GM10266 (cell line): ENCODE measurements at regions not wholly inside any gene's neighbourhood (a gene's known extent, or its start where the extent isn't known, plus 50 kb on each side); places are given as distances from the start of the nearest gene placed in this dataset.

Source experiments
- DNase-seq: peaks from one replicate; pipeline ENCODE4 v3.0.0; 2012; ENCODE audit errors: extremely low spot score
- TF ChIP-seq, protein P1 (sequence below): IDR thresholded peaks from 2 replicates; pipeline ENCODE4 v1.5.1; 2012; ENCODE audit warnings: mild to moderate bottlenecking, low read depth; ENCODE audit not compliant: control insufficient read depth, insufficient read depth; ENCODE audit errors: missing control alignments

DNA sequence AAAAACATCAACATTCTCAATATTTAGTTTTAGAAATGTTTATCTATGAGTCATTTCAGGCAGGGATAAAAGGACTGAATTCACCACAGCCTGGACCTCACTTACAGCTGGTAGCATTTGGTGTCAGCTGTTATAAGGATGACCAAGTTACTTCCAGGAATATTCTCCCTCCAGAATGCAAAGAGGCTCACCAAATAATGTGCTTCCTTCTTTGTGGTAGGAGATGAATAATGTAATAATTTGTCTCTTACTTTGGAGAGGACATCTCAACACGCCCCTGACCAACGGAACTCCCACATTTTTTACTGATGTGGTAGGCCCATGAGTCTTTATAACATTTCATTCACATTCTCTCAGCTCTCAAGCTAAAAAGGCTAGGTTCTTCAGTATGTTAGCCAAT is 825.9 kb upstream of the GRAMD2B start:
- TF ChIP-seq, protein P1, sequence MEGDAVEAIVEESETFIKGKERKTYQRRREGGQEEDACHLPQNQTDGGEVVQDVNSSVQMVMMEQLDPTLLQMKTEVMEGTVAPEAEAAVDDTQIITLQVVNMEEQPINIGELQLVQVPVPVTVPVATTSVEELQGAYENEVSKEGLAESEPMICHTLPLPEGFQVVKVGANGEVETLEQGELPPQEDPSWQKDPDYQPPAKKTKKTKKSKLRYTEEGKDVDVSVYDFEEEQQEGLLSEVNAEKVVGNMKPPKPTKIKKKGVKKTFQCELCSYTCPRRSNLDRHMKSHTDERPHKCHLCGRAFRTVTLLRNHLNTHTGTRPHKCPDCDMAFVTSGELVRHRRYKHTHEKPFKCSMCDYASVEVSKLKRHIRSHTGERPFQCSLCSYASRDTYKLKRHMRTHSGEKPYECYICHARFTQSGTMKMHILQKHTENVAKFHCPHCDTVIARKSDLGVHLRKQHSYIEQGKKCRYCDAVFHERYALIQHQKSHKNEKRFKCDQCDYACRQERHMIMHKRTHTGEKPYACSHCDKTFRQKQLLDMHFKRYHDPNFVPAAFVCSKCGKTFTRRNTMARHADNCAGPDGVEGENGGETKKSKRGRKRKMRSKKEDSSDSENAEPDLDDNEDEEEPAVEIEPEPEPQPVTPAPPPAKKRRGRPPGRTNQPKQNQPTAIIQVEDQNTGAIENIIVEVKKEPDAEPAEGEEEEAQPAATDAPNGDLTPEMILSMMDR: no peak
- DNase-seq: no peak

DNA sequence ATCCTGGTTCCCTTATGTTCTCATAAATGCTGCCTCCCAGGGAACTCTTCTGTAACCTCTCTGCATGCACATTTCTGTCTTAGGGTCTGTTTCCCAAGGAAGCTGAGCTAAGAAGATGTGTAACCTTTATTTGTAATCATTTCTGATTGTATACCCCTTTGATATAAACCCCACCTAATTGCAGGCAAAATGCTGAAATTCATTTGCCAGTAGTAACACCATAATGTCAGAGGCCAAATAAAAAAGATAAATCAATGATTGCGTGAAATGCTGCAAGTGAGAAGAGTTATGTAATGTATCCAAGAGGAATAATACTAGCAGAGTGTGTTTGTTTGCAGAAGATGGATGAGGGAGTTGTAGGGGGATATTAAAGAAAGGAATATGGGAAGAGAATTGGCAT is 822.6 kb upstream of the GRAMD2B start:
- TF ChIP-seq, protein P1: no peak
- DNase-seq: no peak

DNA sequence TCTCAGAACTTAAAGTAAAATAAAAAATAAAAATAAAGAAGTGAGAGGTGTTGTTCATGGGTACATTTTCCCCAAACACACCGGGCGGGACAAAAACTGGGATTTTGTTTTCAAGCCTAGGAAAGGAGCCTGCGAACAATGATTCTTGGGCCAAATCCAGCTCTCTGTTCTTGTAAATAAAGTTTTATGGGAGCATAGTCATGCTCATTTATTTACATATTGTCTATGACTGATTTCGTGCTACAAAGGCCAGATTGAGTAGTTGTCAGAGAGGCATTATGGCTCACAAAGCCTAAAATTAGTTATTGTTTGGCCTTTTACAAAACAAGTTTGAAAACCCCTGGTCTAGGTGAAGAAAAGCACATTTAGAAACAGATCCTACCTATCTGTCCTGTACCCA is 821.0 kb upstream of the GRAMD2B start:
- TF ChIP-seq, protein P1: no peak
- DNase-seq: no peak

DNA sequence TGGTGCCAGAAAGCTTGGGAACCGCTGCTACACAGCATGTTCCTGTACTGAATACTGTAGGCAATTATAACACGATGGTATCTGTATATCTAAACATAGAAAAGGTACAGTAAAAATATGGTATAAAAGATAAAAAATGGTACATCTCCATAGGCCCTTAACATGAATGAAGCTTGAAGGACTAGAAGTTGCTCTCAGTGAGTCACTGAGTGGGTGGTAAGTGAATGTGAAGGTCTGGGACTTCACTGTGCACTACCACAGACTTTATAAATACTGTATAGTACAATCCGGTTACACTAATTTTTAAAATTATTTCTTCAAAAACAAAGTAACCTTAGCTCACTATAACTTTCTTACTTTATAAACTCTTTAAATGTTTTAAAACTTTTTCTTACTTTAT is 819.9 kb upstream of the GRAMD2B start:
- TF ChIP-seq, protein P1: no peak
- DNase-seq: no peak

DNA sequence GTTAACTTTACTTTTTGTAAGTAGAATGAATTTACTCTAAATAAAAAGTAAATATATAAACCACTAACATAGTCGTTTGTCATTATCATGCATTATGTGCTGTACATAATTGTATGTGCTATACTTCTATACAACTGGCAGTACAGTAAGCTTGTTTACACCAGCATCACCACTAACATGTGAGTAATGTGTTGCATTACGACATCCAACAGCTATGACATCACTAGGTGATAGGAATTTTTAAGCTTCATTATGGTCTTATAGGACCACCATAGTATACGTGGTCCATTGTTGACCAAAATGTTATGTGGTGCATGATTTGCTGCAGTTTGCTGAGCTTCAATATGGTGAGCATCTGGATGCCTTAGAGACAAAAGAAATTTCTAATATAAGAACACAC is 819.1 kb upstream of the GRAMD2B start:
- DNase-seq: no peak

DNA sequence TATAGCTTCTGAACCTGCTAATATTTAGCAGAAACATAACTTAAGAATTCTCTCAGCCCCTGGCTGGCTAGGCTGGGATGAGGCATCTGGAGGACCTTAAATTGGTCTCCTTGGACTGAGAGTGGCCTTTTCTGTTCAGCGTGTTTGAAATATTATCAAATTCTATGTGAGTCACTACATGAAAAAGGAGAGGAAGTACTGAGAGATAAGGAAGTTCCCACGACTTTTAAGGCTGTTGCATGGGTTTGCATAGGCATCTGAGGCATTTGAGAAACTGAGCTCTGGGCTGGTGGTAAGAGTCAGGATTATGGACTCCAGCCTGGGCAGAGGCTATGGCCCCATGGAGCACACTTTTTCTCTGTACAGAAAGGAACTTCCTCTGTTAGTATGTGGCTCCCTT is 816.2 kb upstream of the GRAMD2B start:
- DNase-seq: no peak
- TF ChIP-seq, protein P1: no peak

More for the DNA sequence above, 819.1 kb upstream of the GRAMD2B start:
- TF ChIP-seq, protein P1: no peak

DNA sequence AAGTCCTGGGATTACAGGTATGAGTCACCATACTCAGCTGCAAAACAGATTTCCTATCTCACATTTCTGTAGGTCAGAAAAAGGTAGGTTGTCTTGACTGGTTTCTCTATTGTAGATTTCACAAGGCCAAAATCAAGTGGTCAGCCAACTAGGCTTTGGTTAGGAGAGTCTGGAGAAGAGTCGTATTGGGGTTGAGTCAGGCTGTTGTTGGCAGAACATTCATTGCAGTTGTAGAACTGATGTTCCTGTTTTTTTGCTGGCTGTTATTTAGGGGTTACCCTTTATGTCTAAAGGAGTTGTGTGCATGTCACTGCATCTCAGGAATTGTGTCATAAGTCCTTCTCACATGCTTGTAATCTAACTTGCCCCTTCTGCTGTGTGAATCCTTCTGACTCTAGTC is 814.2 kb upstream of the GRAMD2B start:
- no peak for DNase-seq
- TF ChIP-seq, protein P1: no peak
